HTR-8/SVneo (cell line): ENCODE measurements at regions not wholly inside any gene's neighbourhood (a gene's known extent, or its start where the extent isn't known, plus 50 kb on each side); places are given as distances from the start of the nearest gene placed in this dataset.
"Not testable (repeated sequence)": the region's sequence is repeated elsewhere in the genome, so short reads cannot be mapped to it uniquely, and the experiment has no call there.

ENCODE experiments used
- DNase-seq: peaks from one replicate; pipeline ENCODE4 v3.0.0; 2011; ENCODE audit warnings: low spot score, mixed read lengths; ENCODE audit not compliant: insufficient read length
- FAIRE-seq: peaks from 2 replicates; lab custom pipeline; 2011; peaks lifted over from hg19 to GRCh38; lab: Jason Lieb, UNC

GRCh38 chr6:105862936-105863607 is 223.1 kb upstream of the PRDM1 start:
- no peak for FAIRE-seq
- DNase-seq: no peak

- not testable (repeated sequence) for FAIRE-seq
These were observed 225.2 kb upstream of the PRDM1 start for GRCh38 chr6:105860927-105861326.

DNA sequence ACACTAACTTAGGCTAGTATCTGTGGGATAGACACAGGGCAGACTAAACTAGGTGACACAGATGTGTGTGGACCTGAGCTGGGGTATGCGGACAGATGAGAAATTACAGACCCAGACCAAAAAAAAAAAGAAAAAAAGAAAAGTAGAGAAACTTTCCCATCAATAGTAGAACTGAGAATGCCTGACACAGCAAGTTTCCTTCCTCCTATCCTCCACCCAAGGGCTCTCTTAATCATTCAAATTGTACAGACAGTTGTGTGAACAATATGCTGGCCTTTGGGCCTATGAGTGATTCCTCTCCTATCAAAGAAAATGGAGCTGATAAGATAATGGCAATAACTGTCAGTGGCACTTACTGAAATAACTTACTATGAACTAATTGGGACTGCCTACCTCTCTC is 226.7 kb upstream of the PRDM1 start:
- DNase-seq (no peak), FAIRE-seq (no peak)

More at GRCh38 chr6:105860927-105861326, 225.2 kb upstream of the PRDM1 start:
- not testable (repeated sequence) for DNase-seq

DNA sequence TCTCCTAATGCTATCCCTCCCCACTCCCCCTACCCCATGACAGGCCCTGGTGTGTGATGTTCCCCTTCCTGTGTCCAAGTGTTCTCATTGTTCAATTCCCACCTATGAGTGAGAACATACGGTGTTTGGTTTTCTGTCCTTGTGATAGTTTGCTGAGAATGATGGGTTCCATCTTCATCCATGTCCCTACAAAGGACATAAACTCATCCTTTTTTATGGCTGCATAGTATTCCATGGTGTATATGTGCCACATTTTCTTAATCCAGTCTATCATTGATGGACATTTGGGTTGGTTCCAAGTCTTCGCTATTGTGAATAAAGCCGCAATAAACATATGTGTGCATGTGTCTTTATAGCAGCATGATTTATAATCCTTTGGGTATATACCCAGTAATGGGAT is 227.5 kb upstream of the PRDM1 start:
- FAIRE-seq, DNase-seq: not testable (repeated sequence)

DNA sequence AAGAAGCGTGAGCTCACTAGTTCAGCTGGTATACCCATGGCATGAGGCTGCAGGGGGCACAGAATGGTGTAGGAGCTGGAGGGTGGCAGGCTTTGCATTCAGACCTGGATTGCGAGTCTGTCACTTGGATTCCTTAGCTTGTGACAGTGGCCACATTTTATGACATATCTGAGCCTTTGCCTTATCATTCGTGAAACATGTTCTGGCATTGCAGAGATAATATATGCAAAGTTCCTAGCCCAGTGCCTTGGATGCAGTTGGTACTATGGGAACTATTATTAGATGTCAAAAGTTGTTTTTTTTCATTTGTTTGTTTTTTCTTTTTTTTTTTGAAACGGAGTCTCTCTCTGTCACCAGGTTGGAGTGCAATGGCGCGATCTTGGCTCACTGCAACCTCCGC is 230.7 kb upstream of the PRDM1 start:
- DNase-seq: no peak
- FAIRE-seq: no peak

DNA sequence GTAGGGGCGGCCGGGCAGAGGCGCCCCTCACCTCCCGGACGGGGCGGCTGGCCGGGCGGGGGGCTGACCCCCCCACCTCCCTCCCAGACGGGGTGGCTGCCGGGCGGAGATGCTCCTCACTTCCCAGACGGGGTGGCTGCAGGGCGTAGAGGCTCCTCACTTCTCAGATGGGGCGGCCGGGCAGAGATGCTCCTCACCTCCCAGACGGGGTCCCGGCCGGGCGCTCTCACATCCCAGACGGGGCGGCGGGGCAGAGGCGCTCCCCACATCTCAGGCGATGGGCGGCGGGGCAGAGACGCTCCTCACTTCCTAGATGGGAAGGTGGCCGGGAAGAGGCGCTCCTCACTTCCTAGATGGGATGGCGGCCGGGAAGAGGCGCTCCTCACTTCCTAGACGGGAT is 232.2 kb upstream of the PRDM1 start:
- FAIRE-seq, DNase-seq: not testable (repeated sequence)

- DNase-seq: no peak
- no peak for FAIRE-seq
These were observed 234.5 kb upstream of the PRDM1 start for GRCh38 chr6:105851606-105852005.

DNA sequence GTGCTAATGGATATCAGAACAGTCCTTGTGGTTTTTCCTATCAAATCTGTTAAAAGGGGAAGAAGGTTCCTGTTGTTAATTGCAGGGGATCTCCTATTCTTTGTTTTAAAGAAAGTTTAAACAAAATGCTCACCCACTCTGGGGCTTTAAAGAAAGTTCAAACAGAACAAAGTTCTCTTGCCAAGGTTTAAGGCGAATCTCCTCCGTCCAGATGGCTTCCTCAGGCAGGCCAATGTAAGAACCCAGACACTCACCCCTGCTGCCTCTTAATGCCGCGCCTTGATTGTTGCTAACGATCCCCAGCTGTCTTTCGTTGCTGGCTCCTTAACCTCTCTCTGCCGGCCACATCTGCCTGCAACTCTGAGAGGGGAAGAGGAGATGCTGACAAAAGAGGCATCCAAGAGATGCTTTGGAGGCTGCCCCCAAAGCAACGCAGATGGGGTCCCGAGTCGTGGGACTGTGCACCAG is 235.0 kb upstream of the PRDM1 start:
- FAIRE-seq (no peak), DNase-seq (no peak)

DNA sequence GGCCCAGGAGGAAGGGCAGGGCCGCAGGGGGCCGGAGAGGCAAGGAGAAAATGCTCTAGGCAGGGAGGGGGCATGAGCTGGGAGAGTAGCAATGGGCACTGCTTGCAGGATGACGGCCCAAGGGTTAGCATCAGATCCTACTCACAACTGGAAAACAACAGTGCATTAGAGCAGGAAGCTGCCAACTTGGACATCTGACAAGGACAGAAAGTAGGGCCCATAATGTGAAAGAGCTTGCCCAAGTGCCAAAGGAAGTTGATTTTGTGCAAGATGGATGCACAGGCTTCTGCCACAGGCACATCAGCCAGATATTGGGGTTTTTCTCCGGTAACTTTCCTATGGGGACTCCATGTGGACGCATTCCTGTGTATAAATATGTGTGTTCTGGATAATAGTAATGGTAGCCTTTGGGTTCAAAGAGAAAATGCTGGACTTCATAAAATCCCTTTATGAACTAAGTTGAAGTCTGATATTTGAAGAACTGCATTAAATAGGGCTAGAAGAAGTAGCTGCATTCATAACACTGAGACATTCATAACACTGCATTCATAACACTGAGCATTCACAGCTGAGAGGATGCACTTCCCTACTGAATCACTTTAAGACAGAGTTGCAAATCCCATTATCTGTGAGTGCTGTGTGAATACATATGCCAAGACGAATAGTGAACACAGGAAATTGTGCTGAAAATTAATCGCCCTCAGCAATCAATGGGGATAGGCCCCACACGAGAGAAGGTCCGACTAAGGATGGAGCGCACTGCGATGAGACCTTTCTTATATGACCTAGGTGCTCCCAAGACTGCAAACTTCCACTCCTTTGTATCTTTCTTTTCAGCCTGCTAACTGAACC is 235.6 kb upstream of the PRDM1 start:
- DNase-seq: no peak
- no peak for FAIRE-seq

DNA sequence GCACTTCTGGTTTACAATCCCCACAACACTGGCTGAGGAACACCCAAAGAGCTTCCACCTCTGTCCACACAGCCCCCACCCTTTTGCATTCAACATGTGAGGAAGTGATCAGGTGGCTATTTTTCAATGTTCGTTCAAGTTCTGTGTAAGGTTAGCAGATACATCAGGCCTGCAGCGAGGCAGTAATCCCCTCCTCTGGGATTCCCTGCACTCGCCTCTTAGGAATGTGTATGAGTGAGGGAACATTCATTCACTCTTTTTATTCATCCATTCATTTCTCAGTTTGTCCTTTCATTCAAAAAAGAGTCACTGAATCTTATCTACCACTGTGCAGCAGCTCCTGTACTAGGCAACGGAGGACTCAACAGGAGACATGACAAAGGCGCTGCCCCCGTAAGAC is 236.4 kb upstream of the PRDM1 start:
- DNase-seq: peak; percentile 4
- no peak for FAIRE-seq

- DNase-seq (no peak), FAIRE-seq (no peak)
These were observed 238.7 kb upstream of the PRDM1 start for GRCh38 chr6:105847433-105847832.

GRCh38 chr6:105844275-105844883 is 241.8 kb upstream of the PRDM1 start:
- FAIRE-seq (no peak), DNase-seq (no peak)

DNA sequence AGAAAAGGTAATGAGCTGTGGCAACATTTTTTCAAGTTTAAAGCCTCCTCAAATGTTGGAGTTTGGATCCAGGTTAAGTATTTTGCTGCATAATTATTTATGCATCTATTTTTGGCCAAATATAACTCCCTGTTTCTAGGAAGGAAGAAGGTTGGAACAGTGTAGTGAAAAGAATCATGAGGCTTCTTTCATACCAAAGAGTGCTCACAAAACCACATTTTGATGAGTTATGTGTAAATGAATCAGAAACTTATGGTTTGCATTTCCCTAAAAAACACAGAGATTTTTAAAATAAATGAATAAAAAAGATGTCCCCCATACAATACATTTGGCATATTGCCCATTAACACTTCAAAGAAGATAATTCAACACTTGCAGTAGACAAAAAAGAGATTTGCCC is 246.9 kb upstream of the PRDM1 start:
- DNase-seq: no peak
- FAIRE-seq: no peak

DNA sequence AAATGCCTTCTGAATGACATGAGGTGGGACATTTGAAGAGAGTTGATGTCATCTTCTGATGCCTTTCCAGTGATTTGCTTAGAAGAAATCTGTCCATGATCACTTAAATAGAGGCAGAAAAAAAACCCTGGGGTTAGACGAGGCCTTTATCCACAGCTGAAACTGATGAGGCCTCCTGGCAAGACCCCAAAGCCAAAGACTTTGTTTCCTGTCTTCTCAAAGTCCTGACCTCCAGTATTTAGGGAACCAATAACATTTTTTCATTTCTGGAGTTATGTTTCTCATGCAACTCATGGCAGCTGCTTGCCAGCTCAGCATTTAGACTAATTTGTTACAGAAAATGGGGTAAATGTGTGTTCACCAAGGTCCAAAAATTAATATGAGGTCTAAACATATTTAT is 248.0 kb upstream of the PRDM1 start:
- DNase-seq (no peak), FAIRE-seq (no peak)

DNA sequence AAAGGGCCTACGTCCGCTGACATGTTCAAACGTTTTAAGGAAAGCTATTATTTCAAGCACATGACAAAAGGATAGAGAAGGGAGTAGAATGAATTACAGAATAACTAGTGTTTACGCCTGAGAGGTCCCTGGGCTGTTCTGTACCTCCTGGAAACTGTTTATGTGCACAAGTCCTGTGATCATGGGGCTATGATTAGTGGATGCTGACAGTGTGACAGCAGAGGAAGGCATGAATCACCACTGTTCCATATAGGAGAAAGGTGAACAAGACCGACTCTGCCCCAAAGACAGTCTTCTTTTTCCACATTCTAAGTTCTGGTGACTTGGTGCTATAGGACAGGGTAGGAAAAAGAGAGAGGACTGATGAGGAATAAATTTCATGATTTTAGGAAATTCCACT is 249.2 kb upstream of the PRDM1 start:
- DNase-seq (no peak), FAIRE-seq (no peak)

- no peak for DNase-seq
- no peak for FAIRE-seq
These were observed 249.8 kb upstream of the PRDM1 start for GRCh38 chr6:105836379-105836778.

DNA sequence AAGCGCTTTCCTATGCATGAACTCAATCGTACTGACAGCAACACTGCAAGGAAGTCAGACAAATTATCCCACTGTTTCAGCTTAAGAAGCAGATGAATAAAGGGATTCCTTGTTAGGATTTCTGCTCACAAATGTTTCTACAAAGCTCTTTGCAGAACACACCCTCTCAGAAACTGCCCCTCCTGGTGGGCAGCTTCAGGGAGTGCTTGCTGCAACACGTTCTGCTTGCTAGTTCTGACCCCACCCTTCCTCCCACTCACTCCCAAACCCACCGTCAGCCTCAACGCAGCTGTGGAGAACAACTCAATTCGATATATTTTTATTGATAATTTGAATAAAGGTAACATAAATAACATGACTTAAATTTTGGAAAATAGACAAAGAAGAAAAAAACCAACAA is 250.8 kb upstream of the PRDM1 start:
- FAIRE-seq: no peak

GRCh38 chr6:105833959-105834947 is 251.9 kb upstream of the PRDM1 start:
- DNase-seq: no peak
- no peak for FAIRE-seq

More for the DNA sequence above, 250.8 kb upstream of the PRDM1 start:
- peak; percentile 14 for DNase-seq

DNA sequence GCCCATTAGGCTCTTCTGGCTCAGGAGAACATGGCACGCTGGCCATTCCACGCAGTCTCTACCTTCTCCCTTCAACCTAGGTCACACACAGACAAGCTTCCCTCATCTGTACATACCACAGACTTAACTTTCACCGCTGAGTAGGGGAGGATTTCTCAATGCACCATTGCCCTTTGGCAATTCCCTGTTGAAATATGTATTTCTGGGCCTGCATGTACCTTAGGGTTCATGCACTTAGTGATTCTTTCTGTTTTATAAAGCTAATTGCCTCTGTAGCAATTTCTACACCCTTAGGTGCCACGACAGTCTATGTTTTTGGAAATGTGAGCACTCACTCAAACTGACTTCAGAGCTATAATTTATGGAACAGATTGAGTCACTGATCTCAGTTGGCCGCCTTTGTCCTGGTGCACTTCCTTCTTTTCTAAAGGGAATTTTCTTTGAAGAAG is 253.8 kb upstream of the PRDM1 start:
- no peak for DNase-seq
- no peak for FAIRE-seq
